Testis (tissue), 2 donors: ENCODE measurements at regions not wholly inside any gene's neighbourhood (a gene's known extent, or its start where the extent isn't known, plus 50 kb on each side); places are given as distances from the start of the nearest gene placed in this dataset.

Source experiments
- CTCF ChIP-seq, 3 experiments: fragments of 450-650 bp in 2 of 3; fragments of 200-600 bp in 1 of 3; sonication (generic) in 1 of 3; IDR thresholded peaks; one replicate each; pipeline ENCODE4 v1.5.1; 2016 to 2019; ENCODE audit warnings: antibody characterized with exemption in 3 of 3, mild to moderate bottlenecking in 2 of 3, moderate library complexity in 1 of 3
- POLR2A ChIP-seq: fragments of 450-650 bp; IDR thresholded peaks from one replicate; pipeline ENCODE4 v1.6.1; 2017; ENCODE audit warnings: antibody characterized with exemption, mild to moderate bottlenecking, moderate library complexity

GRCh38 chr11:128236506-128237498 lies 350.6 kb downstream of the ETS1 start:
- TF ChIP-seq POLR2A (no peak), CTCF (IDR thresholded peaks at IDR 0.05) (no peak)
